ENCODE measurements at regions not wholly inside any gene's neighbourhood (a gene's known extent, or its start where the extent isn't known, plus 50 kb on each side); places are given as distances from the start of the nearest gene placed in this dataset.

GRCh38 chr12:93089805-93090569 lies 160.9 kb upstream of the EEA1 start:
- no peak for TF ChIP-seq CTCF (conservative IDR thresholded peaks at IDR 0.05; ENCODE audit: low read depth, low read length)
- TF ChIP-seq EZH2 (IDR thresholded peaks at IDR 0.05; ENCODE audit: low read length, unreplicated experiment) = no peak

Measured in PC-3 (cell line).